ENCODE measurements at regions not wholly inside any gene's neighbourhood (a gene's known extent, or its start where the extent isn't known, plus 50 kb on each side); places are given as distances from the start of the nearest gene placed in this dataset.
"Not testable (repeated sequence)": the region's sequence is repeated elsewhere in the genome, so short reads cannot be mapped to it uniquely, and the experiment has no call there.

DNA sequence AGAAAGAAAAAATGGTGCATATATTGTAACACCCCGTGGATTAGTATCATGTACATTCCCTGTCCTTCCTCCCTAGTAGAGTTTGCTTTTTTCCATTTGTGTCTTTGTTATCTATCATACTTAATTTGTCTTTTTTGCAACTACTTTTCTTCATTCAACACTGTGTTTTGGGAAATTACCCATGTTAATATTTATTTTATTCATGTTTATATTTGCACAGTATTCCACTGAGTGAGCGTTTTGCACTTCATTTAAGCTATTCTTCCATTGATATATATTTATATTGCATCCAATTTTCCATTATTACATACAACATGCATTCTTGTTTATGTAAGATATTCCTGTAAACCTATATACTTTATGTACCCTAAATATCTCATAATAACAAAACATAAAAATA, 57.6 kb upstream of the FAM171A1 start:
- no peak overlapping the region for H3K4me3 ChIP-seq (ENCODE audit: low read depth, low read length)
- no peaks in the 10 kb centered on the region for H3K27me3 ChIP-seq (ENCODE audit: control insufficient read depth, insufficient read depth, low read length)
- no peaks in the 10 kb centered on the region for H3K9me3 ChIP-seq (ENCODE audit: control insufficient read depth, insufficient read depth, low read length)
- no peak overlapping the region for H3K27ac ChIP-seq (ENCODE audit: low read depth, low read length)
- H3K9ac ChIP-seq (ENCODE audit: low read depth, low read length): no peak overlapping the region
- H3K4me1 ChIP-seq (ENCODE audit: control insufficient read depth, insufficient read depth, low read length): no peaks in the 10 kb centered on the region
- no peaks in the 10 kb centered on the region for H3K36me3 ChIP-seq (ENCODE audit: control insufficient read depth, insufficient read depth, low read length)

DNA sequence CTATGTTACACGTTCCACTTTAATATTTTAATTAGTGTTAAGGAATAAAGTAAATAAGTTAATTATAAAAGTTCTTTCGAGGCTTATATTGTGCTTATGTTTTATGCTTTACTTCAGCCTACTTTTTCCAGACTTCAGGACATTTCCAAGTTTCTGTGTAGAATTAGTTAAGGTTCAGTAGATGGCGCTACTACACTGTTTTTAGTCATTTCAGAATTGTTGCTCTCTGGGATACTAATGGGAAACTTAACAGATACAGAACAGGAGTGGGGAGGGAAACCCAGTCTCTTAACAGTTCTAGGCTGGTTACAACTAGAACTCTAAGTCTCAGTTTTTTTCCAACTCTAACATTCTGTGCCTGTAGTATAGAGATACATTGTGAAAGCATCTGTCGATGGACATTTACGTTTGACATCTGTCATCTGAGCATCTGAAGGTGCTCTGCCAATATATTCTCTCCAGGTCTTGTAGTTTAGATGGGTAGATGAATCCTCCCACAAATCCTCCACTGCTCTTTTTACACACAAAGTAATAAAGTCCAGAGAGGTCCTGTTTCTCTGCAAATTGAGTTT, 56.8 kb upstream of the FAM171A1 start:
- H3K9me3 ChIP-seq (ENCODE audit: control insufficient read depth, insufficient read depth, low read length): no peaks in the 10 kb centered on the region
- no peaks in the 10 kb centered on the region for H3K36me3 ChIP-seq (ENCODE audit: control insufficient read depth, insufficient read depth, low read length)
- H3K9ac ChIP-seq (ENCODE audit: low read depth, low read length): no peak overlapping the region
- H3K4me1 ChIP-seq (ENCODE audit: control insufficient read depth, insufficient read depth, low read length): no peaks in the 10 kb centered on the region
- H3K4me3 ChIP-seq (ENCODE audit: low read depth, low read length): no peak overlapping the region
- no peak overlapping the region for H3K27ac ChIP-seq (ENCODE audit: low read depth, low read length)
- no peaks in the 10 kb centered on the region for H3K27me3 ChIP-seq (ENCODE audit: control insufficient read depth, insufficient read depth, low read length)

DNA sequence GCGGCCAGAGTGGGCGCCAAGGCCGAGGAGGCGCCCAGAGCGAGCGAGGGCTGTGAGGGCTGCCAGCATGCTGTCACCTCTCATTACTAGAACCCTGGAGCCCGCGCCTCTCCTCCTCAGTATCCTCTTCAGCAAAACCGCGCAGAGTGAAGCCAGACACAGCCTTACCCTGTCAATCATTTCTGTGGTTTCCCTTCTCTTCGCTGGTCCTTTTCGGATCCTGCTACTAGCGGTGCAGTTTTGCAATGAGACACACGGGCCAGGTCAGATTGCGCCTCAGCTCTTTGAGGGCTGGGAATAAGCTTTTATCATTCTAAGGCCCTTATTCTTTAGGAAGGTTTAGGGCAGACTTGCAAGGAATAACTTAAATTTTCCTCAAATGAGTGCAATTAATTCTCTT, 55.5 kb upstream of the FAM171A1 start:
- no peak overlapping the region for H3K9ac ChIP-seq (ENCODE audit: low read depth, low read length)
- H3K27ac ChIP-seq (ENCODE audit: low read depth, low read length): no peak overlapping the region
- H3K36me3 ChIP-seq (ENCODE audit: control insufficient read depth, insufficient read depth, low read length): no peaks in the 10 kb centered on the region
- H3K27me3 ChIP-seq (ENCODE audit: control insufficient read depth, insufficient read depth, low read length): no peaks in the 10 kb centered on the region
- no peaks in the 10 kb centered on the region for H3K9me3 ChIP-seq (ENCODE audit: control insufficient read depth, insufficient read depth, low read length)
- H3K4me1 ChIP-seq (ENCODE audit: control insufficient read depth, insufficient read depth, low read length): no peaks in the 10 kb centered on the region
- H3K4me3 ChIP-seq (ENCODE audit: low read depth, low read length): no peak overlapping the region

DNA sequence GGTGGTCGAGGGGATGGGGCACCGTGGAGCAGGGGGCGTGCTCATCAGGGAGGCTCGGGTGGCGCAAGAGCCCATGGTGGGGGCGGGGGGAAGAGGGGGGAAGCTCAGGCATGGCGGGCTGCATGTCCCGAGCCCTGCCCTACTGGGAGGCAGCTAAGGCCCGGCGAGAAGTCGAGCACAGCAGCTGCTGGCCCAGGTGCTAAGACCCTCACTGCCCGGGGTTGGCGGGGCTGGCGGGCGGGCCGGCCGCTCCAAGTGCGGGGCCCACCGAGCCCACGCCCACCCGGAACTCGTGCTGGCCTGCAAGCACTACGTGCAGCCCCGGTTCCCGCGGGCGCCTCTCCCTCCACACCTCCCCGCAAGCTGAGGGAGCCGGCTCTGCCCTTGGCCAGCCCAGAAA, 55.0 kb upstream of the FAM171A1 start:
- Histone ChIP-seq H3K4me1 (ENCODE audit: control insufficient read depth, insufficient read depth, low read length) (no peaks in the 10 kb centered on the region), H3K27me3 (ENCODE audit: control insufficient read depth, insufficient read depth, low read length) (no peaks in the 10 kb centered on the region), H3K27ac (ENCODE audit: low read depth, low read length) (no peak overlapping the region), H3K4me3 (ENCODE audit: low read depth, low read length) (no peak overlapping the region), H3K36me3 (ENCODE audit: control insufficient read depth, insufficient read depth, low read length) (no peaks in the 10 kb centered on the region), H3K9me3 (ENCODE audit: control insufficient read depth, insufficient read depth, low read length) (no peaks in the 10 kb centered on the region), H3K9ac (ENCODE audit: low read depth, low read length) (no peak overlapping the region)

DNA sequence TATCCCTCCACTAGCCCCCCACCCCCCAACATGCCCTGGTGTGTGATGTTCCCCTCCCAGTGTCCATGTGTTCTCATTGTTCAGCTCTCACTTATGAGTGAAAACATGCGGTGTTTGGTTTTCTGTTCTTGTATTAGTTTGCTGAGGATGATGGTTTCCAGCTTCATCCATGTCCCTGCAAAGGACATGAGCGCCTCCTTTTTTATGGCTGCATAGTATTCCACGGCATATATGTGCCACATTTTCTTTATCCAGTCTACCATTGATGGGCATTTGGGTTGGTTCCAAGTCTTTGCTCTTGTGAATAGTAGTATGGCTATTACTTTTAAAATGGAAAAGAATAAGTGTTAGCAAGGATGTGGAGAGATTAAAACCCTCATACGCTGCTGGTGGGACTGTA, 50.8 kb upstream of the FAM171A1 start:
- H3K27ac ChIP-seq (ENCODE audit: low read depth, low read length); H3K9ac ChIP-seq (ENCODE audit: low read depth, low read length); H3K36me3 ChIP-seq (ENCODE audit: control insufficient read depth, insufficient read depth, low read length); H3K4me3 ChIP-seq (ENCODE audit: low read depth, low read length); H3K4me1 ChIP-seq (ENCODE audit: control insufficient read depth, insufficient read depth, low read length); H3K9me3 ChIP-seq (ENCODE audit: control insufficient read depth, insufficient read depth, low read length); H3K27me3 ChIP-seq (ENCODE audit: control insufficient read depth, insufficient read depth, low read length): not testable (repeated sequence)

Measured in HUES48 (cell line).